Tibial artery (tissue), 4 donors: ENCODE measurements at regions not wholly inside any gene's neighbourhood (a gene's known extent, or its start where the extent isn't known, plus 50 kb on each side); places are given as distances from the start of the nearest gene placed in this dataset.

ENCODE experiments used
- DNase-seq, 2 donors: peaks; one replicate each; pipeline ENCODE4 v3.0.0-alpha.2; 2019
- H3K27ac ChIP-seq, 2 donors: fragments of 200-600 bp; sonication (generic) in 1 of 2; 1 replicate in 1 of 2; 2 replicates in 1 of 2; pipeline ENCODE4 v1.5.1; 2018 to 2019; ENCODE audit warnings: mild to moderate bottlenecking in 1 of 2
- H3K27me3 ChIP-seq, 2 donors: fragments of 200-600 bp; sonication (generic) in 1 of 2; one replicate each; pipeline versions ENCODE4 v1.5.1 to v1.6.0; 2016 to 2019
- H3K36me3 ChIP-seq, 3 donors: fragments of 200-600 bp; sonication (generic) in 2 of 3; one replicate each; pipeline ENCODE4 v1.5.1; 2016 to 2019; ENCODE audit warnings: mild to moderate bottlenecking in 2 of 3
- H3K4me1 ChIP-seq, 4 donors: fragments of 200-600 bp; sonication (generic) in 2 of 4; 1 replicate in 3 of 4; 2 replicates in 1 of 4; pipeline ENCODE4 v1.5.1; 2016 to 2019
- H3K4me3 ChIP-seq, 2 donors: fragments of 200-600 bp; sonication (generic) in 1 of 2; 1 replicate in 1 of 2; 2 replicates in 1 of 2; pipeline ENCODE4 v1.5.1; 2018 to 2019; ENCODE audit warnings: mild to moderate bottlenecking in 2 of 2
- H3K9me3 ChIP-seq, 3 donors: fragments of 200-600 bp; sonication (generic) in 1 of 3; one replicate each; pipeline ENCODE4 v1.5.1; 2016 to 2019
- CTCF ChIP-seq, 2 experiments: fragments of 200-600 bp in 1 of 2; fragments of 450-650 bp in 1 of 2; IDR thresholded peaks; one replicate each; pipeline ENCODE4 v1.5.1; 2017 to 2019; ENCODE audit warnings: antibody characterized with exemption in 2 of 2, mild to moderate bottlenecking in 1 of 2, moderate library complexity in 1 of 2
- intact Hi-C: fragments of 100-400 bp; cut with DNase I; formaldehyde crosslinking; loops from one replicate; pipeline ENCODE4 v1.15.0; 2023; ENCODE audit warnings: low total_unique reads

DNA sequence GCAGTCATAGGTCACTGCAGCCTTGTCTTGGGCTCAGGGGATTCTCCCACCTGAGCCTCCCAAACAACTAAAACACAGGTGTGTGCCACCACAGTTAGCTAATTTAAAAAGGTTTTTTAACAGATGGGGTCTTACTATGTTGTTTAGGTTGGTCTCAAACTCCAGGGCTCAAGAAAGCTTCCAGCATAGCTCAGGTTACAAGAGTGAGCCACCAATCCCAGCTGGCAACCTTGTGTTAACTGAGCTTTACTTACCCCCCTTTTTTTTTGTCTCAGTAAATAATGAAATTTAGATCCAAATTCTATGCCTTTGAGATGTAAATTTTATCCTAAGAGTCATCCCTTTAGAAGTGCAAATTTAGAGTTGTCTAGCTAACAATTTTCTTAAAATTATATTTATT is 103.9 kb upstream of the OLFM3 start:
- intact Hi-C loops = no loop called here
- Histone ChIP-seq H3K27ac (no peak overlapping the region), H3K4me3 (no peak overlapping the region), H3K27me3 (no peaks in the 10 kb centered on the region), H3K36me3 (no peaks in the 10 kb centered on the region), H3K9me3 (no peaks in the 10 kb centered on the region), H3K4me1 (no peaks in the 10 kb centered on the region)
- TF ChIP-seq CTCF (IDR thresholded peaks at IDR 0.05) = no peak
- no peak for DNase-seq

GRCh38 chr1:102099916-102100315 is 103.2 kb upstream of the OLFM3 start:
- Histone ChIP-seq H3K9me3 (no peaks in the 10 kb centered on the region), H3K36me3 (no peaks in the 10 kb centered on the region), H3K4me1 (no peaks in the 10 kb centered on the region), H3K4me3 (no peak overlapping the region), H3K27ac (no peak overlapping the region), H3K27me3 (no peaks in the 10 kb centered on the region)
- intact Hi-C loops = no loop called here
- DNase-seq = no peak
- TF ChIP-seq CTCF (IDR thresholded peaks at IDR 0.05) = no peak

DNA sequence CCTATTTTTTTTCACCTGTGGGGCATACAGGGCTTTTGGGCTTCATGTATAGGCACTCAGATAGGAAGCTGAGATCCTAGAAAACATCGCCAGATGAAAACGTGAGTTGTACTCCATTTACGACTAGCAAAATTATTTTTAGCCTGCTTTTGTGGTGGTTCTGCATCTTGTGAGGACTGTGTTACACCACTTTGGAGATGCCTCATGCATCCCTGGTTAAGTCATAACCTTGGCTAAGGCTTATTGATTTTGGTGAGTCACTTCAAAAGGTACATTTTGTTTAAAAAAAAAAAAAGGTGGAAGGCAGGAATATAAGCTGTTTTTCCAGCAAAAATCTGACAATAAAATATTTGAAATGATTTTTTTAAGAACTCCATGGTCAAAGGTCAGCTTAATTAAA is 101.8 kb upstream of the OLFM3 start:
- Histone ChIP-seq H3K9me3 (no peaks in the 10 kb centered on the region), H3K4me1 (no peaks in the 10 kb centered on the region), H3K36me3 (no peaks in the 10 kb centered on the region), H3K27ac (no peak overlapping the region), H3K4me3 (no peak overlapping the region), H3K27me3 (no peaks in the 10 kb centered on the region)
- DNase-seq = no peak
- no peak for TF ChIP-seq CTCF (IDR thresholded peaks at IDR 0.05)
- intact Hi-C loops = no loop called here

GRCh38 chr1:102098081-102098480 is 101.4 kb upstream of the OLFM3 start:
- no peak overlapping the region for H3K4me3 ChIP-seq
- H3K36me3 ChIP-seq = no peaks in the 10 kb centered on the region
- intact Hi-C loops = no loop called here
- no peaks in the 10 kb centered on the region for H3K9me3 ChIP-seq
- no peaks in the 10 kb centered on the region for H3K4me1 ChIP-seq
- no peak overlapping the region for H3K27ac ChIP-seq
- H3K27me3 ChIP-seq = no peaks in the 10 kb centered on the region
- no peak for DNase-seq
- no peak for TF ChIP-seq CTCF (IDR thresholded peaks at IDR 0.05)

DNA sequence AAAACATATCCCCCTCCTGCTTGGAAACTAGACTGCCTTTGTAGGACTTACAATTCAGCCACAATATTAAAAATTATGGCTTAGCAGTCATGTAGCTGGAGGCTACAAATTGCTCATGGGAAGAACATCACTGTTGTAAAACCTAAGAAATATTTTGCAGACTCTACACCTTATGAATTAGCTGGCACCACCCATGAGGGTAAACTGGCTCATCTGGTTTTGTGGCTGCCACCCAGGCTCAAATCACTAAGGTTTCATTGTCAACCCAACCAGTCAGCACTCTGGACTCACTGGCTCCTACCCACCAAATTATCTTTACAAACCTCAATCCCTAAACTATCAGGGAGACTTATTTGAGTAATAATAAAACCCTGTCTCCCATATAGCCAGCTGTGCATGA is 100.7 kb upstream of the OLFM3 start:
- H3K27me3 ChIP-seq = no peaks in the 10 kb centered on the region
- no peaks in the 10 kb centered on the region for H3K36me3 ChIP-seq
- H3K4me1 ChIP-seq = no peaks in the 10 kb centered on the region
- intact Hi-C loops = no loop called here
- no peak overlapping the region for H3K27ac ChIP-seq
- no peaks in the 10 kb centered on the region for H3K9me3 ChIP-seq
- no peak overlapping the region for H3K4me3 ChIP-seq
- DNase-seq = no peak
- TF ChIP-seq CTCF (IDR thresholded peaks at IDR 0.05) = no peak

DNA sequence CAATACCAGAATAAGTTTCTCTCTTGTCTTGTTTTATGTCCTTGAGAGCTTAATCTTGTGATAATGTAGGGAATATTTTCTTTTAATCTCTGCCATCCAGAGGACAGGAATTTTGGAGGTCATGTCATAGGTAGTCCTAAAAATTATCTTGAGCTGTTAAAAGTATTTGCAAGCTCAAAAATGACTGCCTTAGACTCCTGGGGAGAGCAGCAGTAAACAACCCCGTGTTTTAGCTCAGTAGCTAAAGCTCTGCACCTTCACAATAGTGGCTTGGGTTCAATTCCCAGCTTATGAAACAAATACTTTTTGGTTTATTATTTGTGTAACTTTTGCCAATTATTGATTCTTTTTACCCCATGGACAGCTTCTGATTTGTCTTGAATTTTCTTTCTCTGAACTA is 99.4 kb upstream of the OLFM3 start:
- Histone ChIP-seq H3K27me3 (no peaks in the 10 kb centered on the region), H3K4me1 (no peaks in the 10 kb centered on the region), H3K36me3 (no peaks in the 10 kb centered on the region), H3K27ac (no peak overlapping the region), H3K4me3 (no peak overlapping the region), H3K9me3 (no peaks in the 10 kb centered on the region)
- no peak for TF ChIP-seq CTCF (IDR thresholded peaks at IDR 0.05)
- intact Hi-C loops = no loop called here
- no peak for DNase-seq
